Ishikawa (cell line): ENCODE measurements at regions not wholly inside any gene's neighbourhood (a gene's known extent, or its start where the extent isn't known, plus 50 kb on each side); places are given as distances from the start of the nearest gene placed in this dataset.

Experiments
- EP300 ChIP-seq: IDR thresholded peaks from 2 replicates; pipeline ENCODE4 v1.6.1; 2012; ENCODE audit warnings: borderline replicate concordance
- TAF1 ChIP-seq: IDR thresholded peaks from 2 replicates; pipeline ENCODE4 v1.6.1; 2012; ENCODE audit warnings: low read depth, mild to moderate bottlenecking
- TF ChIP-seq, protein P1 (sequence below): IDR thresholded peaks from 2 replicates; pipeline ENCODE4 v1.6.1; 2012; ENCODE audit warnings: low read depth, mild to moderate bottlenecking
- TF ChIP-seq, protein P2 (sequence below): IDR thresholded peaks from 2 replicates; pipeline ENCODE4 v1.6.1; 2012

DNA sequence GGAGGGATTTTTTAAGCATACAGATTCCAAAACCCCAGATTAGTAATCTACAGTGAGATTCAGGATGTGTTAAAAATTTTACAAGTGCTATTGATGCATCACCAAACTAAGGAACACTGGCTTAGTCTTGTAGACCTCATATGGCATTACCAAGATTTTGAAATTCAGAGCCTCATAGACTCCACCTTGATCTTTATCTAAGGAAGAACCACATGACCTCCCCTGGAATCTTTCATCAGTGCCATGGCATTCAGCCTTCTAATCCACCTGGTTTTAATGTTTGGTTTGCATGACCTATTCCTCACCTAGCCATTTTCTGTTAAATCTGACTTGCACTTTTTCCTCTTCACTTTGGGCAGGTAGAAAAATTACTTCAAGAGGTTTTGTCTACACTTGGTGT is 171.6 kb downstream of the NKX6-1 start:
- TF ChIP-seq EP300 (no peak), TAF1 (no peak)
- TF ChIP-seq, protein P1, sequence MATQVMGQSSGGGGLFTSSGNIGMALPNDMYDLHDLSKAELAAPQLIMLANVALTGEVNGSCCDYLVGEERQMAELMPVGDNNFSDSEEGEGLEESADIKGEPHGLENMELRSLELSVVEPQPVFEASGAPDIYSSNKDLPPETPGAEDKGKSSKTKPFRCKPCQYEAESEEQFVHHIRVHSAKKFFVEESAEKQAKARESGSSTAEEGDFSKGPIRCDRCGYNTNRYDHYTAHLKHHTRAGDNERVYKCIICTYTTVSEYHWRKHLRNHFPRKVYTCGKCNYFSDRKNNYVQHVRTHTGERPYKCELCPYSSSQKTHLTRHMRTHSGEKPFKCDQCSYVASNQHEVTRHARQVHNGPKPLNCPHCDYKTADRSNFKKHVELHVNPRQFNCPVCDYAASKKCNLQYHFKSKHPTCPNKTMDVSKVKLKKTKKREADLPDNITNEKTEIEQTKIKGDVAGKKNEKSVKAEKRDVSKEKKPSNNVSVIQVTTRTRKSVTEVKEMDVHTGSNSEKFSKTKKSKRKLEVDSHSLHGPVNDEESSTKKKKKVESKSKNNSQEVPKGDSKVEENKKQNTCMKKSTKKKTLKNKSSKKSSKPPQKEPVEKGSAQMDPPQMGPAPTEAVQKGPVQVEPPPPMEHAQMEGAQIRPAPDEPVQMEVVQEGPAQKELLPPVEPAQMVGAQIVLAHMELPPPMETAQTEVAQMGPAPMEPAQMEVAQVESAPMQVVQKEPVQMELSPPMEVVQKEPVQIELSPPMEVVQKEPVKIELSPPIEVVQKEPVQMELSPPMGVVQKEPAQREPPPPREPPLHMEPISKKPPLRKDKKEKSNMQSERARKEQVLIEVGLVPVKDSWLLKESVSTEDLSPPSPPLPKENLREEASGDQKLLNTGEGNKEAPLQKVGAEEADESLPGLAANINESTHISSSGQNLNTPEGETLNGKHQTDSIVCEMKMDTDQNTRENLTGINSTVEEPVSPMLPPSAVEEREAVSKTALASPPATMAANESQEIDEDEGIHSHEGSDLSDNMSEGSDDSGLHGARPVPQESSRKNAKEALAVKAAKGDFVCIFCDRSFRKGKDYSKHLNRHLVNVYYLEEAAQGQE: no peak
- TF ChIP-seq, protein P2, sequence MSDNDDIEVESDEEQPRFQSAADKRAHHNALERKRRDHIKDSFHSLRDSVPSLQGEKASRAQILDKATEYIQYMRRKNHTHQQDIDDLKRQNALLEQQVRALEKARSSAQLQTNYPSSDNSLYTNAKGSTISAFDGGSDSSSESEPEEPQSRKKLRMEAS: no peak
